Nephron (organoid): ENCODE measurements at regions not wholly inside any gene's neighbourhood (a gene's known extent, or its start where the extent isn't known, plus 50 kb on each side); places are given as distances from the start of the nearest gene placed in this dataset.
A peak's percentile ranks its signal among the peaks of the same experiment; 100 is the strongest.

ENCODE experiments used
- H3K27ac Mint-ChIP-seq, 3 experiments: 2 replicates each; pipeline ENCODE4 v1.8.0; 2020; ENCODE audit warnings: mixed read lengths in 3 of 3, mild to moderate bottlenecking in 2 of 3, moderate library complexity in 1 of 3
- H3K27me3 Mint-ChIP-seq: 2 replicates; pipeline ENCODE4 v1.8.0; 2021; ENCODE audit warnings: low read depth, mild to moderate bottlenecking, moderate library complexity, mixed read lengths
- H3K36me3 Mint-ChIP-seq: 2 replicates; pipeline ENCODE4 v1.8.0; 2020; ENCODE audit warnings: low read depth, mixed read lengths
- H3K4me1 Mint-ChIP-seq: 2 replicates; pipeline ENCODE4 v1.8.0; 2020; ENCODE audit warnings: mixed read lengths
- H3K4me3 Mint-ChIP-seq, 3 experiments: 2 replicates each; pipeline ENCODE4 v1.8.0; 2020; ENCODE audit warnings: mild to moderate bottlenecking in 3 of 3, mixed read lengths in 3 of 3, moderate library complexity in 2 of 3
- H3K9me3 Mint-ChIP-seq: 2 replicates; pipeline ENCODE4 v1.8.0; 2020; ENCODE audit warnings: mixed read lengths
- TF ChIP-seq, protein P1 (sequence below), 3 experiments: fragments of 200-600 bp; sonication (generic); IDR thresholded peaks; one replicate each; pipeline ENCODE4 v1.5.0; 2021; ENCODE audit warnings: antibody characterized with exemption in 3 of 3; ENCODE audit not compliant: unreplicated experiment in 3 of 3

- H3K27ac Mint-ChIP-seq = peak overlapping the region in 1 of 3 experiments; percentile 40
- no peaks in the 10 kb centered on the region for H3K36me3 Mint-ChIP-seq
- H3K4me1 Mint-ChIP-seq = peaks cover 29% of the 10 kb centered on the region
- no peak overlapping the region for H3K4me3 Mint-ChIP-seq
- TF ChIP-seq, protein P1, sequence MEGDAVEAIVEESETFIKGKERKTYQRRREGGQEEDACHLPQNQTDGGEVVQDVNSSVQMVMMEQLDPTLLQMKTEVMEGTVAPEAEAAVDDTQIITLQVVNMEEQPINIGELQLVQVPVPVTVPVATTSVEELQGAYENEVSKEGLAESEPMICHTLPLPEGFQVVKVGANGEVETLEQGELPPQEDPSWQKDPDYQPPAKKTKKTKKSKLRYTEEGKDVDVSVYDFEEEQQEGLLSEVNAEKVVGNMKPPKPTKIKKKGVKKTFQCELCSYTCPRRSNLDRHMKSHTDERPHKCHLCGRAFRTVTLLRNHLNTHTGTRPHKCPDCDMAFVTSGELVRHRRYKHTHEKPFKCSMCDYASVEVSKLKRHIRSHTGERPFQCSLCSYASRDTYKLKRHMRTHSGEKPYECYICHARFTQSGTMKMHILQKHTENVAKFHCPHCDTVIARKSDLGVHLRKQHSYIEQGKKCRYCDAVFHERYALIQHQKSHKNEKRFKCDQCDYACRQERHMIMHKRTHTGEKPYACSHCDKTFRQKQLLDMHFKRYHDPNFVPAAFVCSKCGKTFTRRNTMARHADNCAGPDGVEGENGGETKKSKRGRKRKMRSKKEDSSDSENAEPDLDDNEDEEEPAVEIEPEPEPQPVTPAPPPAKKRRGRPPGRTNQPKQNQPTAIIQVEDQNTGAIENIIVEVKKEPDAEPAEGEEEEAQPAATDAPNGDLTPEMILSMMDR (IDR thresholded peaks at IDR 0.05; ENCODE audit: unreplicated experiment in 3 of 3) = no peak
- no peaks in the 10 kb centered on the region for H3K9me3 Mint-ChIP-seq
- peaks cover 57% of the 10 kb centered on the region for H3K27me3 Mint-ChIP-seq
Measured at GRCh38 chr1:36590771-36591170, 108.1 kb upstream of the CSF3R start.

DNA sequence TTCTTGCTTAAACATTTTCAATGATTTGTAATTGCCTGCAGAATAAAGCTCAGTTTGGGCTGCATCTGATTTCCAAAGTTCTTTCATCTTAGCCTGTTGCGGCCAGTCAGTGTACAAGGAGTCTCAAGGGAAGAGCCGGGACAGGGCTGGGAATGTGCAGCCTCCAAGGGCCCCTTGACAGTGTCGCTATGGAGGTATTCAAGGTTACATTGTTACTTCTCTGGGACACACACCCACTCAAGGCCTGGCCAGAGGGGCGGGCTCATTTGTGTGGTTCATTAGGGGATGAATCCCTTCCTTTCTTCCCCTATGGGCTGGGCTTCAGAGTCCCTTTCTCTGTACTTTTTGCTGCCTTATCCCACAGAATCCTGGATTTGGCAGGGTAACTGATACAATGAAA lies 107.6 kb upstream of the CSF3R start:
- H3K36me3 Mint-ChIP-seq = no peaks in the 10 kb centered on the region
- H3K4me1 Mint-ChIP-seq = peaks cover 31% of the 10 kb centered on the region
- peaks cover 58% of the 10 kb centered on the region for H3K27me3 Mint-ChIP-seq
- no peak overlapping the region for H3K4me3 Mint-ChIP-seq
- TF ChIP-seq, protein P1 (IDR thresholded peaks at IDR 0.05; ENCODE audit: unreplicated experiment in 3 of 3) = no peak
- no peaks in the 10 kb centered on the region for H3K9me3 Mint-ChIP-seq
- H3K27ac Mint-ChIP-seq = no peak overlapping the region

- Mint-ChIP-seq H3K27me3 (peaks cover 60% of the 10 kb centered on the region), H3K27ac (no peak overlapping the region), H3K4me3 (no peak overlapping the region), H3K36me3 (no peaks in the 10 kb centered on the region), H3K4me1 (peaks cover 36% of the 10 kb centered on the region), H3K9me3 (no peaks in the 10 kb centered on the region)
- TF ChIP-seq, protein P1 (IDR thresholded peaks at IDR 0.05; ENCODE audit: unreplicated experiment in 3 of 3) = no peak
Measured at GRCh38 chr1:36588972-36589371, 106.3 kb upstream of the CSF3R start.

DNA sequence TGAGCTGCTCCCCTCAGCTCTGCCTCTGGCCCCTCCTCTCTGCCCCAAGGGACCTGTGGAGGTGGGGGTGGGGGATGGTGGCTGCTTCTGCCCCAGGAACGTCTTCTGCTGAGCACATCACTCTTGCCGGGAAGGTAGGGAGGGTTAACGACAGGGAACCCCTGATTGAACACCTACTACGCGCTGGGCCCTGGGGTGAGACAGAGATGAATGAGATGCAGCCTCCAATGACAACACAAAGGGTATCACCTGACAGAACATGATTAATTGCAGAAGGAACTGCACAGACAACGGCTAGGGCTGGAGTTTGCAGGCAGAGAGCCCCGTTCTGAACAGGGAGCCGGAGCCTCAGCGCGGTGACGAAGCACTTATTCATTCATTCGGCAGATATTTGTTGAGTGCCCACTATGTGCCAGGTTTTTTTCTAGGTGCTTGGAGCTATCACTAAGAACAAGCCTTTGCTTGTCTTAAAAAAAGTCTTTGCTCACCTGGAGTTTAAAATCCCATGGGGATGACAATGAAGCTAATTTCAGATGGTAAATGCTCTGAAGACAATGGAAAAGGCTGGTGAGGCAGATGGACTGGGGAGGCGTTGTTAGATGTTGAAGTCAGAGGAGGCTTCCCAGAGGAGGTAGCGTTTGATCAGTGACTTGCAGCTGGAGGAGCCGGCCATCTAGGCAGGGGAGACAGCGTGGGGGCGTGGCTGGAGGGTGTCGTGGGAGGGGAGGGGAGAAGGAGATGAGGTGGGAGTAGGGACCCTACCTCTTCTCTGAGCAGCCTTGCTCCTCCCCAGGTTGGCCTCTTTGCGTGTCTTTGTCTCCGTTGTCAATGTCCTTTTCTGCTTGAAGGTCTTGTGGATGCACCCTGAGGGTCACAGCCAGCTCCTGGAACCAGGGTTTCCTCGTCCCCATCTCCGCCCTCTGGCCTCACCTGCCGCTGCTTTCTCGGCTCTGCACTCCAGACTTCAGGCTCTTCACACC lies 103.1 kb upstream of the CSF3R start:
- TF ChIP-seq, protein P1 (IDR thresholded peaks at IDR 0.05; ENCODE audit: unreplicated experiment in 3 of 3) = no peak
- Mint-ChIP-seq H3K27ac (no peak overlapping the region), H3K4me3 (no peak overlapping the region), H3K27me3 (peaks cover 62% of the 10 kb centered on the region), H3K4me1 (peaks cover 28% of the 10 kb centered on the region), H3K9me3 (no peaks in the 10 kb centered on the region), H3K36me3 (no peaks in the 10 kb centered on the region)

- H3K4me3 Mint-ChIP-seq = no peak overlapping the region
- TF ChIP-seq, protein P1 (IDR thresholded peaks at IDR 0.05; ENCODE audit: unreplicated experiment in 3 of 3) = no peak
- H3K27ac Mint-ChIP-seq = no peak overlapping the region
Measured at GRCh38 chr1:36584874-36585453, 102.3 kb upstream of the CSF3R start.

More at GRCh38 chr1:36584874-36585453, 102.3 kb upstream of the CSF3R start:
- Mint-ChIP-seq H3K4me1 (peaks cover 19% of the 10 kb centered on the region), H3K9me3 (no peaks in the 10 kb centered on the region), H3K36me3 (no peaks in the 10 kb centered on the region), H3K27me3 (peaks cover 64% of the 10 kb centered on the region)
